KMS-11 (cell line): ENCODE measurements at regions not wholly inside any gene's neighbourhood (a gene's known extent, or its start where the extent isn't known, plus 50 kb on each side); places are given as distances from the start of the nearest gene placed in this dataset.

Source experiments
- H2AFZ ChIP-seq: fragments of 200-600 bp; sonication (generic); 2 replicates; pipeline ENCODE4 v1.6.1; 2016; ENCODE audit warnings: antibody characterized with exemption, mixed run types, low read depth
- H3K27ac ChIP-seq: fragments of 200-600 bp; sonication (generic); 2 replicates; pipeline ENCODE4 v1.6.1; 2016; ENCODE audit warnings: mild to moderate bottlenecking, mixed run types
- H3K27me3 ChIP-seq: fragments of 200-600 bp; sonication (generic); 2 replicates; pipeline ENCODE4 v1.6.1; 2017; ENCODE audit warnings: mild to moderate bottlenecking, low read depth, mixed run types, moderate library complexity; ENCODE audit not compliant: insufficient read depth
- H3K36me3 ChIP-seq: fragments of 200-600 bp; sonication (generic); 2 replicates; pipeline ENCODE4 v1.6.1; 2017; ENCODE audit warnings: mild to moderate bottlenecking, mixed run types; ENCODE audit not compliant: insufficient read depth
- H3K4me1 ChIP-seq: fragments of 200-600 bp; sonication (generic); 2 replicates; pipeline ENCODE4 v1.6.1; 2016; ENCODE audit warnings: mild to moderate bottlenecking, low read depth, mixed run types; ENCODE audit not compliant: poor library complexity, severe bottlenecking
- H3K4me2 ChIP-seq: fragments of 200-600 bp; sonication (generic); 2 replicates; pipeline ENCODE4 v1.7.0; 2016; ENCODE audit warnings: mild to moderate bottlenecking, mixed run types
- H3K4me3 ChIP-seq: fragments of 200-600 bp; sonication (generic); IDR thresholded peaks from 2 replicates; pipeline ENCODE4 v1.6.1; 2017; ENCODE audit warnings: low read depth, low read length, mixed read lengths; ENCODE audit not compliant: insufficient read depth
- H3K79me2 ChIP-seq: fragments of 200-600 bp; sonication (generic); 2 replicates; pipeline ENCODE4 v1.6.1; 2016; ENCODE audit warnings: low read depth, mixed run types; ENCODE audit not compliant: insufficient read depth
- H3K9ac ChIP-seq: fragments of 200-600 bp; sonication (generic); 2 replicates; pipeline ENCODE4 v1.6.1; 2016; ENCODE audit warnings: mild to moderate bottlenecking, mixed run types
- H4K20me1 ChIP-seq: fragments of 200-600 bp; sonication (generic); 2 replicates; pipeline ENCODE4 v1.6.1; 2016; ENCODE audit warnings: mild to moderate bottlenecking, mixed run types; ENCODE audit not compliant: insufficient read depth
- CTCF ChIP-seq: fragments of 200-600 bp; sonication (generic); conservative IDR thresholded peaks from 2 replicates; pipeline ENCODE4 v1.6.1; 2017; ENCODE audit warnings: low read depth, mild to moderate bottlenecking, antibody characterized with exemption, low read length, moderate library complexity, mixed read lengths

GRCh38 chr13:111398196-111398595, 77.8 kb downstream of the TEX29 start:
- H3K4me1 ChIP-seq: no peaks in the 10 kb centered on the region
- H4K20me1 ChIP-seq: no peaks in the 10 kb centered on the region
- no peak for TF ChIP-seq CTCF
- no peak overlapping the region for H3K27ac ChIP-seq
- H3K9ac ChIP-seq: no peak overlapping the region
- no peaks in the 10 kb centered on the region for H3K27me3 ChIP-seq
- H3K36me3 ChIP-seq: no peaks in the 10 kb centered on the region
- H2AFZ ChIP-seq: no peak overlapping the region
- H3K4me2 ChIP-seq: no peak overlapping the region
- H3K79me2 ChIP-seq: no peaks in the 10 kb centered on the region
- no peak overlapping the region for H3K4me3 ChIP-seq

- Histone ChIP-seq H3K36me3 (no peaks in the 10 kb centered on the region), H4K20me1 (no peaks in the 10 kb centered on the region), H3K4me2 (no peak overlapping the region), H3K27ac (no peak overlapping the region), H3K4me3 (no peak overlapping the region), H3K9ac (no peak overlapping the region), H2AFZ (no peak overlapping the region), H3K27me3 (no peaks in the 10 kb centered on the region), H3K4me1 (no peaks in the 10 kb centered on the region), H3K79me2 (no peaks in the 10 kb centered on the region)
- TF ChIP-seq CTCF: no peak
These were observed 78.4 kb downstream of the TEX29 start for GRCh38 chr13:111398715-111399299.

- no peak overlapping the region for H3K9ac ChIP-seq
- H3K36me3 ChIP-seq: no peaks in the 10 kb centered on the region
- no peaks in the 10 kb centered on the region for H3K27me3 ChIP-seq
- no peaks in the 10 kb centered on the region for H4K20me1 ChIP-seq
- no peaks in the 10 kb centered on the region for H3K79me2 ChIP-seq
- H2AFZ ChIP-seq: no peak overlapping the region
- no peaks in the 10 kb centered on the region for H3K4me1 ChIP-seq
- no peak overlapping the region for H3K27ac ChIP-seq
- no peak overlapping the region for H3K4me3 ChIP-seq
- TF ChIP-seq CTCF: no peak
- no peak overlapping the region for H3K4me2 ChIP-seq
These were observed 78.9 kb downstream of the TEX29 start for GRCh38 chr13:111399334-111399733.

- no peaks in the 10 kb centered on the region for H3K27me3 ChIP-seq
- H3K4me1 ChIP-seq: no peaks in the 10 kb centered on the region
- H3K4me2 ChIP-seq: no peak overlapping the region
- no peak overlapping the region for H3K9ac ChIP-seq
- no peaks in the 10 kb centered on the region for H3K36me3 ChIP-seq
- H4K20me1 ChIP-seq: no peaks in the 10 kb centered on the region
- H3K27ac ChIP-seq: no peak overlapping the region
- no peak overlapping the region for H3K4me3 ChIP-seq
- H3K79me2 ChIP-seq: no peaks in the 10 kb centered on the region
- no peak overlapping the region for H2AFZ ChIP-seq
- no peak for TF ChIP-seq CTCF
These were observed 79.5 kb downstream of the TEX29 start for GRCh38 chr13:111399776-111400538.
